Right kidney (tissue), 1 donor: ENCODE measurements at regions not wholly inside any gene's neighbourhood (a gene's known extent, or its start where the extent isn't known, plus 50 kb on each side); places are given as distances from the start of the nearest gene placed in this dataset.
"Not testable (repeated sequence)": the region's sequence is repeated elsewhere in the genome, so short reads cannot be mapped to it uniquely, and the experiment has no call there.

Experiments
- DNase-seq: peaks from one replicate; pipeline ENCODE4 v3.0.0-alpha.2; 2016

- not testable (repeated sequence) for DNase-seq
Observed at GRCh38 chr22:16730894-16731293, 94.3 kb downstream of the XKR3 start.

- not testable (repeated sequence) for DNase-seq
Observed at GRCh38 chr22:16727491-16727890, 97.7 kb downstream of the XKR3 start.

GRCh38 chr22:16723241-16723640 lies 102.0 kb downstream of the XKR3 start:
- DNase-seq = not testable (repeated sequence)

GRCh38 chr22:16722564-16722963 lies 102.6 kb downstream of the XKR3 start:
- not testable (repeated sequence) for DNase-seq

- no peak for DNase-seq
Observed at GRCh38 chr22:16721961-16722360, 103.2 kb downstream of the XKR3 start.

- DNase-seq = peak; percentile 39
Observed at GRCh38 chr22:16717699-16718558, 107.3 kb downstream of the XKR3 start.

GRCh38 chr22:16714568-16714967 lies 110.6 kb downstream of the XKR3 start:
- not testable (repeated sequence) for DNase-seq

GRCh38 chr22:16702318-16702870 lies 109.8 kb upstream of the CCT8L2 start:
- DNase-seq = not testable (repeated sequence)

GRCh38 chr22:16700390-16700789 lies 107.8 kb upstream of the CCT8L2 start:
- not testable (repeated sequence) for DNase-seq

GRCh38 chr22:16699326-16699725 lies 106.7 kb upstream of the CCT8L2 start:
- DNase-seq = peak; percentile 18

GRCh38 chr22:16697492-16698044 lies 105.0 kb upstream of the CCT8L2 start:
- not testable (repeated sequence) for DNase-seq

GRCh38 chr22:16696900-16697299 lies 104.3 kb upstream of the CCT8L2 start:
- not testable (repeated sequence) for DNase-seq

GRCh38 chr22:16695261-16695660 lies 102.7 kb upstream of the CCT8L2 start:
- DNase-seq = no peak

- DNase-seq = not testable (repeated sequence)
Observed at GRCh38 chr22:16693747-16694146, 101.1 kb upstream of the CCT8L2 start.

- not testable (repeated sequence) for DNase-seq
Observed at GRCh38 chr22:16689358-16689757, 96.7 kb upstream of the CCT8L2 start.

- DNase-seq = not testable (repeated sequence)
Observed at GRCh38 chr22:16681290-16681689, 88.7 kb upstream of the CCT8L2 start.

- DNase-seq = not testable (repeated sequence)
Observed at GRCh38 chr22:16680209-16680899, 87.7 kb upstream of the CCT8L2 start.

- not testable (repeated sequence) for DNase-seq
Observed at GRCh38 chr22:16679191-16679834, 86.7 kb upstream of the CCT8L2 start.

GRCh38 chr22:16673433-16673832 lies 80.8 kb upstream of the CCT8L2 start:
- not testable (repeated sequence) for DNase-seq

GRCh38 chr22:16665610-16666009 lies 73.0 kb upstream of the CCT8L2 start:
- not testable (repeated sequence) for DNase-seq

GRCh38 chr22:16662330-16662729 lies 69.7 kb upstream of the CCT8L2 start:
- DNase-seq = not testable (repeated sequence)

GRCh38 chr22:16660989-16661388 lies 68.4 kb upstream of the CCT8L2 start:
- DNase-seq = not testable (repeated sequence)
